Tibial artery (tissue), 4 donors: ENCODE measurements at regions not wholly inside any gene's neighbourhood (a gene's known extent, or its start where the extent isn't known, plus 50 kb on each side); places are given as distances from the start of the nearest gene placed in this dataset.

ENCODE experiments used
- DNase-seq, 2 donors: peaks; one replicate each; pipeline ENCODE4 v3.0.0-alpha.2; 2019
- H3K27ac ChIP-seq, 2 donors: fragments of 200-600 bp; sonication (generic) in 1 of 2; 1 replicate in 1 of 2; 2 replicates in 1 of 2; pipeline ENCODE4 v1.5.1; 2018 to 2019; ENCODE audit warnings: mild to moderate bottlenecking in 1 of 2
- H3K27me3 ChIP-seq, 2 donors: fragments of 200-600 bp; sonication (generic) in 1 of 2; one replicate each; pipeline versions ENCODE4 v1.5.1 to v1.6.0; 2016 to 2019
- H3K36me3 ChIP-seq, 3 donors: fragments of 200-600 bp; sonication (generic) in 2 of 3; one replicate each; pipeline ENCODE4 v1.5.1; 2016 to 2019; ENCODE audit warnings: mild to moderate bottlenecking in 2 of 3
- H3K4me1 ChIP-seq, 4 donors: fragments of 200-600 bp; sonication (generic) in 2 of 4; 1 replicate in 3 of 4; 2 replicates in 1 of 4; pipeline ENCODE4 v1.5.1; 2016 to 2019
- H3K4me3 ChIP-seq, 2 donors: fragments of 200-600 bp; sonication (generic) in 1 of 2; 1 replicate in 1 of 2; 2 replicates in 1 of 2; pipeline ENCODE4 v1.5.1; 2018 to 2019; ENCODE audit warnings: mild to moderate bottlenecking in 2 of 2
- H3K9me3 ChIP-seq, 3 donors: fragments of 200-600 bp; sonication (generic) in 1 of 3; one replicate each; pipeline ENCODE4 v1.5.1; 2016 to 2019
- intact Hi-C: fragments of 100-400 bp; cut with DNase I; formaldehyde crosslinking; loops from one replicate; pipeline ENCODE4 v1.15.0; 2023; ENCODE audit warnings: low total_unique reads
- TF ChIP-seq, protein P1 (sequence below), 2 experiments: fragments of 200-600 bp in 1 of 2; fragments of 450-650 bp in 1 of 2; IDR thresholded peaks; one replicate each; pipeline ENCODE4 v1.5.1; 2017 to 2019; ENCODE audit warnings: antibody characterized with exemption in 2 of 2, mild to moderate bottlenecking in 1 of 2, moderate library complexity in 1 of 2

DNA sequence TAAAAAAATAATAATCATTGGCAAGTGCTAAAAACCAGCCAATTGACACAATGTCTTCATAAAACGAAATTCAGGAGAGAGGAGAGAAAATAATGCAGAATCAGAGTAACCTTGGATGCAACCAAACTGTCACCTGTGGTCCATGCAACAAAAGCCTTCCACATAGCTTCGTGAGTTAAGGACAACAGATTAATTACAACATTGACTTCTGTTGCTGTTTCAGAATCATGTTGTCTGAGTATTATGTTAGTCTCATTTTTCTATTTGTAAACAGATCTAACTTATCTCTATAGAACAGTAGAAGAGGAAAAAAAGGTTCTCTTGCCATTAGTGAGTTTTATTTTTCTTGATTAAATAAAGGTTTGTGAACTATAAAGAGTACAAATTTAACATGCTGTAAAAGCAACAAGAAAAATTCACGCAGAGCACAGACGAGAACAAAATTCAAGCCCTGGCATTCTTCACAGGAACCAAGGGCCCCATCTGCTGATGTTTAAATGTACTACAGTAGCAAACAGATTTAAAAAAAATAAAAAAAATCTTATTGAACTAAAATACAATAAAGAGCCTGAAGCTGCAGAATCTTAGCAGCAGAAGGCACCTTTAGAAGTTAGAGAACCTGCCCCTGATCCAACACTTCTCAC lies 381.1 kb upstream of the PKN2 start:
- Histone ChIP-seq H3K27ac (no peak overlapping the region), H3K4me1 (no peaks in the 10 kb centered on the region), H3K9me3 (no peaks in the 10 kb centered on the region), H3K27me3 (no peaks in the 10 kb centered on the region), H3K4me3 (no peak overlapping the region), H3K36me3 (no peaks in the 10 kb centered on the region)
- TF ChIP-seq, protein P1, sequence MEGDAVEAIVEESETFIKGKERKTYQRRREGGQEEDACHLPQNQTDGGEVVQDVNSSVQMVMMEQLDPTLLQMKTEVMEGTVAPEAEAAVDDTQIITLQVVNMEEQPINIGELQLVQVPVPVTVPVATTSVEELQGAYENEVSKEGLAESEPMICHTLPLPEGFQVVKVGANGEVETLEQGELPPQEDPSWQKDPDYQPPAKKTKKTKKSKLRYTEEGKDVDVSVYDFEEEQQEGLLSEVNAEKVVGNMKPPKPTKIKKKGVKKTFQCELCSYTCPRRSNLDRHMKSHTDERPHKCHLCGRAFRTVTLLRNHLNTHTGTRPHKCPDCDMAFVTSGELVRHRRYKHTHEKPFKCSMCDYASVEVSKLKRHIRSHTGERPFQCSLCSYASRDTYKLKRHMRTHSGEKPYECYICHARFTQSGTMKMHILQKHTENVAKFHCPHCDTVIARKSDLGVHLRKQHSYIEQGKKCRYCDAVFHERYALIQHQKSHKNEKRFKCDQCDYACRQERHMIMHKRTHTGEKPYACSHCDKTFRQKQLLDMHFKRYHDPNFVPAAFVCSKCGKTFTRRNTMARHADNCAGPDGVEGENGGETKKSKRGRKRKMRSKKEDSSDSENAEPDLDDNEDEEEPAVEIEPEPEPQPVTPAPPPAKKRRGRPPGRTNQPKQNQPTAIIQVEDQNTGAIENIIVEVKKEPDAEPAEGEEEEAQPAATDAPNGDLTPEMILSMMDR (IDR thresholded peaks at IDR 0.05), result peak; percentile 44 to 52
- intact Hi-C loops, result loop anchor here (5.0 kb wide), 1 partner anchor 1006 kb away; no protein-coding TSS in a partner anchor
- DNase-seq, result no peak

- H3K9me3 ChIP-seq, result no peaks in the 10 kb centered on the region
- TF ChIP-seq, protein P1 (IDR thresholded peaks at IDR 0.05), result no peak
- intact Hi-C loops, result no loop called here
- H3K27me3 ChIP-seq, result no peaks in the 10 kb centered on the region
- no peaks in the 10 kb centered on the region for H3K4me1 ChIP-seq
- no peaks in the 10 kb centered on the region for H3K36me3 ChIP-seq
- H3K27ac ChIP-seq, result no peak overlapping the region
- H3K4me3 ChIP-seq, result no peak overlapping the region
- DNase-seq, result no peak
Observed at GRCh38 chr1:88311265-88311664, 372.8 kb upstream of the PKN2 start.

DNA sequence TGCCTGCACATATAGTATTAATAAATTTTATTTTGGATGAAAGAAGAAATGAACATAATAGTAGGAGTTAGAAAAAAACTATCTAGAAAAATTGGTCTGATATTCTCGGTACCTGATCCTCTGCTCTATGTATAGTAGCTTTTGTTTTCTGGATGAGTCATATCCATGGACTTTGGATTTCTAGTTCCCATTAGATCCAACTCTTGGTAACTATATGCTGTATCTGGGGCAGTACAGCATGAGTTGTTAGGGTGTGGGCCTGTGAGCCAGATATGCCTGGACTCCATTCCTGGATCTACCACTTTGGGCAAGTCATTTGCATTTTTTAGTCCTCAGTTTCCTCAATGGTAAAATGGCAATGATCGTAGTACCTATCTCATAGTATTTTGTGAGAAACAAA lies 372.2 kb upstream of the PKN2 start:
- Histone ChIP-seq H3K4me1 (no peaks in the 10 kb centered on the region), H3K9me3 (no peaks in the 10 kb centered on the region), H3K4me3 (no peak overlapping the region), H3K36me3 (no peaks in the 10 kb centered on the region), H3K27ac (no peak overlapping the region), H3K27me3 (no peaks in the 10 kb centered on the region)
- intact Hi-C loops, result no loop called here
- no peak for DNase-seq
- TF ChIP-seq, protein P1 (IDR thresholded peaks at IDR 0.05), result no peak

- no peaks in the 10 kb centered on the region for H3K36me3 ChIP-seq
- intact Hi-C loops, result no loop called here
- H3K27ac ChIP-seq, result no peak overlapping the region
- TF ChIP-seq, protein P1 (IDR thresholded peaks at IDR 0.05), result no peak
- H3K4me1 ChIP-seq, result no peaks in the 10 kb centered on the region
- no peak overlapping the region for H3K4me3 ChIP-seq
- DNase-seq, result no peak
- H3K27me3 ChIP-seq, result no peaks in the 10 kb centered on the region
- H3K9me3 ChIP-seq, result no peaks in the 10 kb centered on the region
Observed at GRCh38 chr1:88317396-88317795, 366.7 kb upstream of the PKN2 start.

- H3K27ac ChIP-seq, result no peak overlapping the region
- no peaks in the 10 kb centered on the region for H3K27me3 ChIP-seq
- H3K9me3 ChIP-seq, result no peaks in the 10 kb centered on the region
- DNase-seq, result no peak
- no peaks in the 10 kb centered on the region for H3K4me1 ChIP-seq
- no peaks in the 10 kb centered on the region for H3K36me3 ChIP-seq
- intact Hi-C loops, result no loop called here
- TF ChIP-seq, protein P1 (IDR thresholded peaks at IDR 0.05), result no peak
- no peak overlapping the region for H3K4me3 ChIP-seq
Observed at GRCh38 chr1:88318740-88319139, 365.3 kb upstream of the PKN2 start.

DNA sequence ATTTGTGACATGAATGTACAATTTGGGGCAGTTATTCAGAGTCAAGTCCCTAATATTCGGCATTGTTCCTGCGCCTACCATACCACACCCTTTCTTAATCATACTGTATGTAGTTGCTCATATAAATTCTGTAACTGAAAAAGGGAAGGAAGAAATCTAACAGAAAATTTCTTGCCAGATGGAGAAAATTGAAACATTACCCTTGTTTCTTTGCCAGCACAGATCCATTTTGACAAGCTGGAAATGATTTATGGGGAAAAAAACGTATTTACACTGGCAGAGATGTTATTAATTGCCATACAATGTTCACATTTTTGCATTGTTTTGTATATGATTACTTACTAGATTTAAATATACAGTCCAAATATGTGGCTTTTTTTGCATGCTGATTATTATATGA lies 363.8 kb upstream of the PKN2 start:
- H3K27ac ChIP-seq, result no peak overlapping the region
- no peaks in the 10 kb centered on the region for H3K4me1 ChIP-seq
- TF ChIP-seq, protein P1 (IDR thresholded peaks at IDR 0.05), result no peak
- intact Hi-C loops, result no loop called here
- no peak overlapping the region for H3K4me3 ChIP-seq
- H3K36me3 ChIP-seq, result no peaks in the 10 kb centered on the region
- no peaks in the 10 kb centered on the region for H3K9me3 ChIP-seq
- DNase-seq, result no peak
- H3K27me3 ChIP-seq, result no peaks in the 10 kb centered on the region
